Neural cell (in vitro differentiated cells): ENCODE measurements at regions not wholly inside any gene's neighbourhood (a gene's known extent, or its start where the extent isn't known, plus 50 kb on each side); places are given as distances from the start of the nearest gene placed in this dataset.
A peak's percentile ranks its signal among the peaks of the same experiment; 100 is the strongest.

Experiments
- H2AFZ ChIP-seq: fragments of 200-600, 300-800 bp; sonication (generic), shearing (Covaris generic); 2 replicates; pipeline ENCODE4 v1.6.0; 2014; ENCODE audit warnings: low read depth, mild to moderate bottlenecking, antibody characterized with exemption, low read length, moderate library complexity
- H3F3A ChIP-seq: fragments of 200-600 bp; shearing (Covaris generic); 2 replicates; pipeline ENCODE4 v1.6.1; 2016; ENCODE audit warnings: mild to moderate bottlenecking, moderate library complexity, mixed read lengths, antibody characterized with exemption, low read length; ENCODE audit not compliant: insufficient read depth, poor library complexity, severe bottlenecking
- H3K27ac ChIP-seq: fragments of 200-600, 300-800 bp; sonication (generic), shearing (Covaris generic); 2 replicates; pipeline ENCODE4 v1.5.1; 2014; ENCODE audit warnings: mild to moderate bottlenecking, low read length, moderate library complexity
- H3K27me3 ChIP-seq: fragments of 300-800, 200-600 bp; sonication (generic), shearing (Covaris generic); 2 replicates; pipeline ENCODE4 v1.6.0; 2014; ENCODE audit warnings: mild to moderate bottlenecking, low read depth, low read length, moderate library complexity; ENCODE audit not compliant: insufficient read depth
- H3K36me3 ChIP-seq: fragments of 300-800, 200-600 bp; sonication (generic), shearing (Covaris generic); 2 replicates; pipeline ENCODE4 v1.5.1; 2014; ENCODE audit warnings: mild to moderate bottlenecking, antibody characterized with exemption, low read length, moderate library complexity; ENCODE audit not compliant: insufficient read depth
- H3K4me2 ChIP-seq: fragments of 300-800, 200-600 bp; sonication (generic), shearing (Covaris generic); 2 replicates; pipeline ENCODE4 v1.6.0; 2014; ENCODE audit warnings: mild to moderate bottlenecking, low read length
- H3K4me3 ChIP-seq: fragments of 300-800, 200-600 bp; sonication (generic), shearing (Covaris generic); 2 replicates; pipeline ENCODE4 v1.5.1; 2014; ENCODE audit warnings: mild to moderate bottlenecking, low read length, moderate library complexity
- H3K79me2 ChIP-seq: fragments of 200-600 bp; shearing (Covaris generic); replicated peaks from 2 replicates; pipeline ENCODE4 v1.6.0; 2014; ENCODE audit warnings: mild to moderate bottlenecking, low read length, moderate library complexity; ENCODE audit not compliant: insufficient read depth
- H3K9ac ChIP-seq: fragments of 300-800, 200-600 bp; sonication (generic), shearing (Covaris generic); 2 replicates; pipeline ENCODE4 v1.6.1; 2016; ENCODE audit warnings: mild to moderate bottlenecking, low read length, mixed read lengths
- H3K9me2 ChIP-seq: fragments of 200-600 bp; shearing (Covaris generic); 2 replicates; pipeline ENCODE4 v1.6.1; 2016; ENCODE audit warnings: mild to moderate bottlenecking, low read length, mixed read lengths; ENCODE audit not compliant: insufficient read depth
- H3K9me3 ChIP-seq: fragments of 200-600, 300-800 bp; sonication (generic), shearing (Covaris generic); 2 replicates; pipeline ENCODE4 v1.6.1; 2016; ENCODE audit warnings: mild to moderate bottlenecking, mixed run types, low read length, moderate library complexity, mixed read lengths
- H4K20me1 ChIP-seq: fragments of 200-600 bp; shearing (Covaris generic); 2 replicates; pipeline ENCODE4 v1.6.1; 2016; ENCODE audit warnings: mild to moderate bottlenecking, mixed run types; ENCODE audit not compliant: insufficient read depth
- EP300 ChIP-seq: fragments of 450-650 bp; conservative IDR thresholded peaks from 2 replicates; pipeline ENCODE4 v1.6.1; 2014; ENCODE audit warnings: antibody characterized with exemption, mild to moderate bottlenecking, moderate library complexity; ENCODE audit not compliant: poor library complexity, severe bottlenecking
- EZH2 ChIP-seq: fragments of 200-600, 300-800 bp; shearing (Covaris generic), sonication (generic); IDR thresholded peaks from 2 replicates; pipeline ENCODE4 v1.6.1; 2014; ENCODE audit warnings: antibody characterized with exemption, low read length, borderline replicate concordance, mild to moderate bottlenecking; ENCODE audit not compliant: insufficient read depth, poor library complexity, severe bottlenecking
- MXI1 ChIP-seq: fragments of 450-650 bp; conservative IDR thresholded peaks from 2 replicates; pipeline ENCODE4 v1.6.1; 2014; ENCODE audit warnings: antibody characterized with exemption, mild to moderate bottlenecking; ENCODE audit not compliant: poor library complexity, severe bottlenecking
- POLR2AphosphoS5 ChIP-seq: IDR thresholded peaks from 2 replicates; pipeline ENCODE4 v1.6.1; 2012
- RAD21 ChIP-seq: fragments of 450-650 bp; conservative IDR thresholded peaks from 2 replicates; pipeline ENCODE4 v1.6.1; 2014; ENCODE audit warnings: antibody characterized with exemption, mild to moderate bottlenecking, moderate library complexity
- SMC3 ChIP-seq: fragments of 450-650 bp; conservative IDR thresholded peaks from 2 replicates; pipeline ENCODE4 v1.6.1; 2014; ENCODE audit warnings: antibody characterized with exemption, mild to moderate bottlenecking, moderate library complexity; ENCODE audit not compliant: poor library complexity
- TAF1 ChIP-seq: IDR thresholded peaks from 2 replicates; pipeline ENCODE4 v1.6.1; 2012; ENCODE audit warnings: low read depth
- TF ChIP-seq, protein P1 (sequence below): fragments of 450-650 bp; IDR thresholded peaks from 2 replicates; pipeline ENCODE4 v1.5.1; 2014; ENCODE audit warnings: antibody characterized with exemption, mild to moderate bottlenecking, moderate library complexity; ENCODE audit not compliant: poor library complexity, severe bottlenecking
- TF ChIP-seq, protein P2 (sequence below): IDR thresholded peaks from 2 replicates; pipeline ENCODE4 v1.6.1; 2012; ENCODE audit warnings: borderline replicate concordance

DNA sequence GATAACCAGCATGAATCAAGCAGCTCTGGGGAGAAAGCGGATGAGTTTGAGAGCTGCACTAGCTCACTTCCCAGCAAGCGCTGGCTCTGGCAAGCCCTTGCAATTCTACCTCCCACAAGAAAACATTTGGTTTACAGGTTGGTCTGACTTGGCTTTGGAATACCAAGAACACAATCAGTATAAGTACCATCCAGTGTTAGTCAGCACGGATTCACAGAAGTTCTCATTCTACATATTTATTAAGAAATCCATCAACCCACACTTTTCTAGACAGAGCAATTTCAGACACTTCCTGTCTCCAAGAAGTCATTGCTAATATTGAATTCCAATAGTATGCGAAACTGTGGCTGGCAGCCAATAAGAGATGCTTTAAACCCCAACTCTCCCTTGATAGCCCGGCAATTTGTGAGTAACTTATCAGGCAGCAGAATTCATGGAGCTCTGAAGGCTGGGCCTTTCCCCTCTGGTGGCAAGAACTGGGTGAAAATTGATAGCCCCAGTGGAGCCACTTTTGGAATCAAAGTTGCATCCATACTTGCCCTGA lies 59.4 kb upstream of the WASF3 start:
- Histone ChIP-seq H3K4me2 (no peak overlapping the region), H3K4me3 (peak overlapping the region; percentile 49), H3K9me3 (no peaks in the 10 kb centered on the region), H3F3A (no peaks in the 10 kb centered on the region), H3K9ac (peak overlapping the region; percentile 61), H3K79me2 (no peaks in the 10 kb centered on the region), H2AFZ (no peak overlapping the region), H3K9me2 (no peaks in the 10 kb centered on the region), H3K27me3 (no peaks in the 10 kb centered on the region), H3K36me3 (no peaks in the 10 kb centered on the region), H4K20me1 (no peaks in the 10 kb centered on the region), H3K27ac (peak overlapping the region; percentile 90)
- TF ChIP-seq MXI1 = no peak
- TF ChIP-seq EZH2 = no peak
- TF ChIP-seq EP300 = no peak
- TF ChIP-seq POLR2AphosphoS5 = no peak
- TF ChIP-seq, protein P1, sequence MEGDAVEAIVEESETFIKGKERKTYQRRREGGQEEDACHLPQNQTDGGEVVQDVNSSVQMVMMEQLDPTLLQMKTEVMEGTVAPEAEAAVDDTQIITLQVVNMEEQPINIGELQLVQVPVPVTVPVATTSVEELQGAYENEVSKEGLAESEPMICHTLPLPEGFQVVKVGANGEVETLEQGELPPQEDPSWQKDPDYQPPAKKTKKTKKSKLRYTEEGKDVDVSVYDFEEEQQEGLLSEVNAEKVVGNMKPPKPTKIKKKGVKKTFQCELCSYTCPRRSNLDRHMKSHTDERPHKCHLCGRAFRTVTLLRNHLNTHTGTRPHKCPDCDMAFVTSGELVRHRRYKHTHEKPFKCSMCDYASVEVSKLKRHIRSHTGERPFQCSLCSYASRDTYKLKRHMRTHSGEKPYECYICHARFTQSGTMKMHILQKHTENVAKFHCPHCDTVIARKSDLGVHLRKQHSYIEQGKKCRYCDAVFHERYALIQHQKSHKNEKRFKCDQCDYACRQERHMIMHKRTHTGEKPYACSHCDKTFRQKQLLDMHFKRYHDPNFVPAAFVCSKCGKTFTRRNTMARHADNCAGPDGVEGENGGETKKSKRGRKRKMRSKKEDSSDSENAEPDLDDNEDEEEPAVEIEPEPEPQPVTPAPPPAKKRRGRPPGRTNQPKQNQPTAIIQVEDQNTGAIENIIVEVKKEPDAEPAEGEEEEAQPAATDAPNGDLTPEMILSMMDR = no peak
- TF ChIP-seq RAD21 = no peak
- no peak for TF ChIP-seq SMC3
- TF ChIP-seq, protein P2, sequence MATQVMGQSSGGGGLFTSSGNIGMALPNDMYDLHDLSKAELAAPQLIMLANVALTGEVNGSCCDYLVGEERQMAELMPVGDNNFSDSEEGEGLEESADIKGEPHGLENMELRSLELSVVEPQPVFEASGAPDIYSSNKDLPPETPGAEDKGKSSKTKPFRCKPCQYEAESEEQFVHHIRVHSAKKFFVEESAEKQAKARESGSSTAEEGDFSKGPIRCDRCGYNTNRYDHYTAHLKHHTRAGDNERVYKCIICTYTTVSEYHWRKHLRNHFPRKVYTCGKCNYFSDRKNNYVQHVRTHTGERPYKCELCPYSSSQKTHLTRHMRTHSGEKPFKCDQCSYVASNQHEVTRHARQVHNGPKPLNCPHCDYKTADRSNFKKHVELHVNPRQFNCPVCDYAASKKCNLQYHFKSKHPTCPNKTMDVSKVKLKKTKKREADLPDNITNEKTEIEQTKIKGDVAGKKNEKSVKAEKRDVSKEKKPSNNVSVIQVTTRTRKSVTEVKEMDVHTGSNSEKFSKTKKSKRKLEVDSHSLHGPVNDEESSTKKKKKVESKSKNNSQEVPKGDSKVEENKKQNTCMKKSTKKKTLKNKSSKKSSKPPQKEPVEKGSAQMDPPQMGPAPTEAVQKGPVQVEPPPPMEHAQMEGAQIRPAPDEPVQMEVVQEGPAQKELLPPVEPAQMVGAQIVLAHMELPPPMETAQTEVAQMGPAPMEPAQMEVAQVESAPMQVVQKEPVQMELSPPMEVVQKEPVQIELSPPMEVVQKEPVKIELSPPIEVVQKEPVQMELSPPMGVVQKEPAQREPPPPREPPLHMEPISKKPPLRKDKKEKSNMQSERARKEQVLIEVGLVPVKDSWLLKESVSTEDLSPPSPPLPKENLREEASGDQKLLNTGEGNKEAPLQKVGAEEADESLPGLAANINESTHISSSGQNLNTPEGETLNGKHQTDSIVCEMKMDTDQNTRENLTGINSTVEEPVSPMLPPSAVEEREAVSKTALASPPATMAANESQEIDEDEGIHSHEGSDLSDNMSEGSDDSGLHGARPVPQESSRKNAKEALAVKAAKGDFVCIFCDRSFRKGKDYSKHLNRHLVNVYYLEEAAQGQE = no peak
- TF ChIP-seq TAF1 = no peak

DNA sequence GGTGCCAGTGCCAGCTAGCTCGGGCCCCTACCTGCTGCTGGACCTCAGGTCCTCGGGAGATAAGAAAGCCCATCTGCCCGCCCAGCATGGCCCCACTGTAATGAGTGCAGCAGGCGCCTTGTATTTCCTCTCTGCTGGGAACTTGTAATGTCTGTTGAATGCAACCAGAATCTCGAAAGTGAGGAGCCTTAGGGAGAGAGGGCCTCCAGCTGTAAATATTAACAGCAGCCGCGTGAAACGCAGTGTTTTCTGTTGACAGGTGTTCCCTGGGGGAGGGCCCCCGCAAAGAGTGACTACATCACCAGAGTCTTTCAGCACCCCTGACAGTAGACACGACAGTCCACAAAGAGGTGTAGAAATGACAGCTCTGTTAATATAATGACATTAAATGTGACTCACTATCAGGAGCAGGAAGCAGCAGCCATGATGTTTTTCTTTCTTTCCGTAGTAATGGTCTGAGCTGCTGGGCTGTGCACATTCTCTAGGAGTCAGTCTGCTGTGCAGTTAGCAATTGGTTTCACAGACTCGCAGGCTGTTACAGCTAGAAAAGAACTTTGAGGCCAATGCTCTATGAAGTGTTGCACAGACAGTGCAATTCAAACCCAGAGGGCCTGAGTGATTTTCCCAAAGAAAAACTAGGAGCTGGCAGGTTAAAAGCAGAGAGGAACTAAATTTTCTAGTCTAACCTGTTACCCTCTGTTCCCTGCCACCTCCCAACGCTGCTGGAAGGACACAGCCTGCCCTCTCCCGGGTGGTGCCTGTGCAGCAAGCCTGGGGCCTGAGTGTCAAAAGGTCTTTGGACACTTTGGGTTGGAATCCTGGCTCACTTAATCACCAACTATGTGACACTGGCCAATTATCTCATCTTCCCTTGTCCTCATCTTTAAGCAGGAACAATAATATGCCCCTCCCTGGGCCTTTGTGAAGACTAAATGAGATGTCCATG lies 58.6 kb upstream of the WASF3 start:
- TF ChIP-seq MXI1 = peak; percentile 45
- TF ChIP-seq, protein P2 = peak; percentile 78
- peak; percentile 51 for TF ChIP-seq RAD21
- TF ChIP-seq POLR2AphosphoS5 = peak; percentile 95
- peak; percentile 98 for TF ChIP-seq EP300
- no peak for TF ChIP-seq EZH2
- TF ChIP-seq, protein P1 = peak; percentile 29
- peak; percentile 42 for TF ChIP-seq SMC3
- TF ChIP-seq TAF1 = no peak
- H3F3A ChIP-seq = no peaks in the 10 kb centered on the region
- peak overlapping the region; percentile 61 for H3K9ac ChIP-seq
- no peaks in the 10 kb centered on the region for H4K20me1 ChIP-seq
- peak overlapping the region; percentile 53 for H2AFZ ChIP-seq
- H3K4me3 ChIP-seq = peak overlapping the region; percentile 49
- H3K4me2 ChIP-seq = peak overlapping the region; percentile 22
- H3K27me3 ChIP-seq = no peaks in the 10 kb centered on the region
- no peaks in the 10 kb centered on the region for H3K9me2 ChIP-seq
- no peaks in the 10 kb centered on the region for H3K36me3 ChIP-seq
- no peaks in the 10 kb centered on the region for H3K9me3 ChIP-seq
- no peaks in the 10 kb centered on the region for H3K79me2 ChIP-seq
- H3K27ac ChIP-seq = peak overlapping the region; percentile 90
